ENCODE measurements at regions not wholly inside any gene's neighbourhood (a gene's known extent, or its start where the extent isn't known, plus 50 kb on each side); places are given as distances from the start of the nearest gene placed in this dataset.

DNA sequence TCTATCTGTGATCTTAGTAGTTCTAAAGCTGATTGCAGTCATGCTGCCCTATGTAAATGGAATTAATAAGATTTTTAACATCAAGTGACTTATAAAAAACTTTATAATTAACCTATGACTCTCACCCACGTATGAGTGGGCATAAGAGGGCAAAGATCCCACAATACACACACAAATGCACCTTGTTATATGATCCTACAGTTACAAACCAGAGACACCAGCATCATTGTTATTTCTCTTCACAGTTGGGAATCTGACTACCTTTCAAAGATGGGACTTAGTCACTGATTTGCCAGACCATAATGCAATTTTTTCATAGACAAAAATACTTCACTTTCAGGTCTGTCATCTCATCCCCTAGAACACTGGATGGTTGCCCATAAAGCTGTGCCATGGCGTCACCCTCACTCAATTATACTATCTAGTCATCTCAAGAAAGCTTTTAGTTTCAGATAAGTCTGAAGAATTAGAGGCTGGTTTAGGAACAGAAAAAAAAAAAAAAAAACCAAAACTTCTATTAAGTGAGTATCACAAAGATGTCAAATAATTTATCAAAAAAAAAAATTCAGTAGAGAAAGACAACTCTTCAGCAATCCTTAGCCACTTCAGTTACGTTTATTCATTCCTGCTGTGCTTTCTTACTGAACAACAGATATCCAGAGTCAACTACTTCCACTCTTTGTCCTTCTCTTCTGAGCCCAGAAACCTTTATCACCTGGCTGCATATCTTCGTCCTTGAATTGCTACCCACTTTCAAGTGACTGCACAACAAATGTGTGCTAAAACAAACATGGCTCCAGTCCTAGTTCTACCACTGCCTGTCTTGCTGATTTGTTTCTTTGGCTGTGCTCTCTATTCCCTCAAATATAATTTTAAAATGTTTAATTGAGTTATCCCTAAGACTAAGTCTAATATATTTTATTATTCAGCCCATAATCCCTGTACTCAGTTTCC is 175.0 kb upstream of the CHRM2 start:
- H3K4me3 ChIP-seq, result no peak overlapping the region
- DNase-seq (ENCODE audit: low spot score), result no peak
- TF ChIP-seq, protein P1, sequence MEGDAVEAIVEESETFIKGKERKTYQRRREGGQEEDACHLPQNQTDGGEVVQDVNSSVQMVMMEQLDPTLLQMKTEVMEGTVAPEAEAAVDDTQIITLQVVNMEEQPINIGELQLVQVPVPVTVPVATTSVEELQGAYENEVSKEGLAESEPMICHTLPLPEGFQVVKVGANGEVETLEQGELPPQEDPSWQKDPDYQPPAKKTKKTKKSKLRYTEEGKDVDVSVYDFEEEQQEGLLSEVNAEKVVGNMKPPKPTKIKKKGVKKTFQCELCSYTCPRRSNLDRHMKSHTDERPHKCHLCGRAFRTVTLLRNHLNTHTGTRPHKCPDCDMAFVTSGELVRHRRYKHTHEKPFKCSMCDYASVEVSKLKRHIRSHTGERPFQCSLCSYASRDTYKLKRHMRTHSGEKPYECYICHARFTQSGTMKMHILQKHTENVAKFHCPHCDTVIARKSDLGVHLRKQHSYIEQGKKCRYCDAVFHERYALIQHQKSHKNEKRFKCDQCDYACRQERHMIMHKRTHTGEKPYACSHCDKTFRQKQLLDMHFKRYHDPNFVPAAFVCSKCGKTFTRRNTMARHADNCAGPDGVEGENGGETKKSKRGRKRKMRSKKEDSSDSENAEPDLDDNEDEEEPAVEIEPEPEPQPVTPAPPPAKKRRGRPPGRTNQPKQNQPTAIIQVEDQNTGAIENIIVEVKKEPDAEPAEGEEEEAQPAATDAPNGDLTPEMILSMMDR (IDR thresholded peaks at IDR 0.05), result no peak
- H3K27ac ChIP-seq, result no peak overlapping the region

DNA sequence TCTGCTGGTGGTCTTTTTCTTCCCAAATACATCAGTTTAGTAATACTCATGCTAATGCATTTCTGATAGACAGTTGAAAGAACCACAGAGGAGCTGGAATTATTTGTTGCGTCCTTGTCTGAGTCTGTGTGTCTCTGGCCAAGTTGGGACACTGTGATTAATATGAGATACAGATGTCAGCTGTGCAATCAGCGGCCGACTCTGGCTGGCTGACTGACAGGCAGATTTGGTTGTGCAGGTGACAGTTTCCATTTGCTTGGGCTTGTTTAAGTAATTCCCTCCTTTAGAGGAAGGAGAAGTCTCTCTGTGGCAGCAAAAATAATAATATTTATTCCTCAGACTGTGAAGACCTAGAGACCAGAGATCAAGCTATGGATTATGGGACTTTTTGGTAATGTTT is 176.2 kb upstream of the CHRM2 start:
- Histone ChIP-seq H3K4me3 (no peak overlapping the region), H3K27ac (no peak overlapping the region)
- TF ChIP-seq, protein P1 (IDR thresholded peaks at IDR 0.05), result no peak
- no peak for DNase-seq (ENCODE audit: low spot score)

DNA sequence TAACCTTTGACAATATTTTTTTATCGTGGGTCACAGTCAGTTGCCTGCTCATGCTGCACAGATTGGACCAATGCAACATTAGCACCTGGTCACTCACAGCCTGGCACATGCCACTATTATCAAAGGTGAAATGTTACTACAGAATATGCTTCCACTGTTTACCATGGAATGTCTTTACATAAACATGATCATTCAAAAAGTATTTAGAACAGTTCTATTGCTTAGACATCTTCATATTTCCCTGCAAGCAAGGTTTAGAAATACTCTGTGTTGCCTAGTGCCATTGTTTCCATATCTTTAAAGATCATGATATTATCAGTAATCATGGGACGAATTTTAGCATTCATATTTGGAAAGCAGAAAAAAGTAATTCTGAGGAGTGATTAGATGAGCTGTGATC is 179.9 kb upstream of the CHRM2 start:
- TF ChIP-seq, protein P1 (IDR thresholded peaks at IDR 0.05), result no peak
- DNase-seq (ENCODE audit: low spot score), result no peak
- no peak overlapping the region for H3K4me3 ChIP-seq
- H3K27ac ChIP-seq, result no peak overlapping the region

DNA sequence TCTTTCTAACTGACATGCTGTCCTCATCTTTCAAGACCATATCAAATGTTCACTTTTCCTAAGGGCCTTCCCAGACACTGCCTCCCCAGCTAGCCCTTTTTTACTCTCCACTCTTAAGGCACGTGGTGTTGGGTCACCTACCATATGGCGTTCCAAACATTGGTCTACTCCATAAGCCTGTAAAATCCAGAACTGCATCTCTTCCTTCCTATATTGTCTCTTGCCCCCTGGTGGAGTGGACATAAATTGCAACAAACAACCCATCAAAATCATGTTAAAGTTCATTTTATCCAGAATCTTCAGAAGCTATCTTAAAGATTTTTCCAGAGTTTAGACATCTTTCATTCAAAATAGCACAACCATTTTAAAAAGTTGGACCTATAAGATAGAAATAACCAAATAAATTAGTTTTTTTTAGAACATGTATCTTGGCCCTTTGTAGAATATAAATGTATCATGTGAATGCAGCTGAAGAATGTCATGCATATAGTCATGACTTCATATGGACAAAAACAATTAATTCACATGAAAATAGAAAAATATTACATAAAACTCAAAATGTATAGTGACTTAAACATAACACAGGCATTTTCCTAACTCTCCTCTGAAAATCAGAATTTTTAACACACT is 180.6 kb upstream of the CHRM2 start:
- Histone ChIP-seq H3K4me3 (no peak overlapping the region), H3K27ac (no peak overlapping the region)
- no peak for DNase-seq (ENCODE audit: low spot score)
- TF ChIP-seq, protein P1 (IDR thresholded peaks at IDR 0.05), result no peak

DNA sequence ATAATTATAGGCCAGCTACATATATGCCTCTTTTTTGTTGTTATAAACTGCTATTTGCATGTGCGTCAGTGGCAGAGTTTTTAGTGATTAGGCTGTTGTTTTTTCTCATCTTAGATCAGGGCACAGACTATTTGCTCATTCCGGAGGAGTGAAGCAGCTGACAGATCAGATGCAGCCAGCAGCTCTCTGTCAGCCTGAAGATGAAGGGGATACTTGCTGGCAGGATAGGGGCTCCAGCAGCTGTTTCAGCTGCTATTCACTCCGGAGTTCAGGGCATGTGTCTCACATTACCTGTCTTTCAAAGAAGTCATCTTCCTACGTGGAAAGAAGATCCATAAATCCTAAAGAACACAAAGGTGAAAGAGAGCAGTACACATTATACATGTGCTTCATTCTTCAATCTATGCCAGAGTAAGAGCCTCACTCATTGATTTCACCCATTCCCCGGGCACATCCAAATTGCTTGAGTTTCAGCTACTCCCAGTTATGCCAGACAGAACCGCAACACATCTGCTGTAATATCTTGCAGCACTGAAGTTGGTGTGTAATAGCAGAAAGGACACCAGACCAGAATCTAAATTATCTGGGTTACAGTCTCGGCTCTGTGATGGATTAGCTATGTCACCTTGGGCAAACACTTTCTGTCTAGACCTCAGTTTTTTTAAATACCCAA is 182.8 kb upstream of the CHRM2 start:
- TF ChIP-seq, protein P1 (IDR thresholded peaks at IDR 0.05), result no peak
- H3K4me3 ChIP-seq, result no peak overlapping the region
- DNase-seq (ENCODE audit: low spot score), result no peak
- H3K27ac ChIP-seq, result no peak overlapping the region

DNA sequence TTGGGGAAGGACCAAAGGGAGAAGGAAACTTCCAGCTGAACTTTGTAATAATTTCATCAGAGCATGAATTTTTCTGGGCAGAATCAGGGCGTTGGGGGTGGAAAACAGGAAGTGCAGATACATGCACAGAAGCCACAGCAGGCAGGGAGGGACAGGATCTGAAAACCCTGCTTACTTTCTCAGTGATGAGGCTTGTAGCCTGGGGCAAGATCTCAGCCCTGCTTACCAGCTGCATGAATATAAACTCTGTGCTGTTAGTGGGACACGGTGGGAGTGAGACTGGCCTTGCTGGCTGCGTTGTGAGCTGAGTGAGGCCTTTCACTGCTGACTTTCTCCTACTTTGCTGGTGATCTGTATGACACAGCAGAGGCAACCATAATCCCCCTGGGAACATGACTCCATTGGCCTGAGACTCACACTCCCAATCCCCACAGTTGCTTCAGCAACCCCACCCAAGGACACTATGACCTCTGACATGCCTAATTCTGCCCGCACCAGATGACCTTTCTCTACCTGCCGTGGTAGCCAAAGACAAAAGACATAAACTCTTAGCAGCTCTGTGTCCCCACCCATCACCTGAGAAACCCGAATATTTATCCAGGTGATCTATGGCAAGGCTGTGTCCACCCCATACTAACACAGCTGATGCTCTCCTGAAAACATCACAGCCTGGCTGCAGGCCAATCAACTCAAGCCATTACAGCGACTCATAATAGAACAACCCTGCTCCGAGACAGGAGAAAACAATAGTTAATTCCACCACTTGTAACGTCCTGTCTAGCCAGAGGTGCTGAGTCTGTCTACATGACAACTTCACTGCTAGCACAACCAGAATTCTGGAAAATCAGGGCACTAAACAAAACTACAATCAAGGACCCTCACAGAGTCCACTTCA is 190.7 kb upstream of the CHRM2 start:
- Histone ChIP-seq H3K27ac (no peak overlapping the region), H3K4me3 (no peak overlapping the region)
- no peak for DNase-seq (ENCODE audit: low spot score)
- TF ChIP-seq, protein P1 (IDR thresholded peaks at IDR 0.05), result no peak
